Dermis blood vessel endothelial cell (primary cell): ENCODE measurements at regions not wholly inside any gene's neighbourhood (a gene's known extent, or its start where the extent isn't known, plus 50 kb on each side); places are given as distances from the start of the nearest gene placed in this dataset.

Source experiments
- DNase-seq: peaks from one replicate; pipeline ENCODE4 v3.0.0; 2010

GRCh38 chr6:91678679-91679446 lies 1092.0 kb upstream of the MAP3K7 start:
- no peak for DNase-seq

- DNase-seq: no peak
These were observed 1085.3 kb upstream of the MAP3K7 start for GRCh38 chr6:91672201-91672600.

- no peak for DNase-seq
These were observed 1083.0 kb upstream of the MAP3K7 start for GRCh38 chr6:91669871-91670268.

GRCh38 chr6:91669154-91669870 lies 1082.4 kb upstream of the MAP3K7 start:
- DNase-seq: no peak

- DNase-seq: no peak
These were observed 1080.7 kb upstream of the MAP3K7 start for GRCh38 chr6:91667596-91667995.

DNA sequence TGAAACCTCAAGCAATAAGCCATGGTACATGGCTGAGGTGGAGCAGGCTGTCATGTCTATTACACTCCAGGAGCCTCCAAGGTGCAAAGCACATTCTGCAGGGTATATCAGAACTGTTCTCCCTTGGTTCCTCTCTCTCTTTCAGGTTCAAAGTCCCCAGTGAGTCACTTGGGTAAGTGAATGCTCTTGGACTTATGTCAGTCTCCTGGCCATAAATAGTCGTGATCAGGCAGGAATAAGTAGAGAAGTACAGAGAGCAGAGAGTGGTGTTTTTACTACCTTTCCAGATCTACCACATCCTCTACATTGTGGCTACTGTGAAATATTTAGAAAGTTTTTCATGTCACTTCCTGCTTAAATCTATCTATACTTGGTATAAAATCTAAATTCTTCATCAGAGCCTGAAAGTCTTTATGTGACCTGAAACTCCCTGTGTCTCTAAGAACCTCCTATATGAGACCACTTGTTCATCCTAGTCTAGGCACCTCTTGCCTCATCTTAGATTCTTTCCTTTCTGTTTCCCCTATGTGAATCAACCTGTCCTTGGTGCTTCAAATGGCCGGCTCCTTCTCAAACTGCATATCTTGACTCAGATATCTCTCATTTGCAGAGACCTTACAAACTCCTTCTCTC lies 1077.6 kb upstream of the MAP3K7 start:
- no peak for DNase-seq

GRCh38 chr6:91660893-91661292 lies 1074.0 kb upstream of the MAP3K7 start:
- DNase-seq: no peak

- no peak for DNase-seq
These were observed 1073.0 kb upstream of the MAP3K7 start for GRCh38 chr6:91659891-91660290.

GRCh38 chr6:91654793-91655192 lies 1067.9 kb upstream of the MAP3K7 start:
- DNase-seq: no peak

DNA sequence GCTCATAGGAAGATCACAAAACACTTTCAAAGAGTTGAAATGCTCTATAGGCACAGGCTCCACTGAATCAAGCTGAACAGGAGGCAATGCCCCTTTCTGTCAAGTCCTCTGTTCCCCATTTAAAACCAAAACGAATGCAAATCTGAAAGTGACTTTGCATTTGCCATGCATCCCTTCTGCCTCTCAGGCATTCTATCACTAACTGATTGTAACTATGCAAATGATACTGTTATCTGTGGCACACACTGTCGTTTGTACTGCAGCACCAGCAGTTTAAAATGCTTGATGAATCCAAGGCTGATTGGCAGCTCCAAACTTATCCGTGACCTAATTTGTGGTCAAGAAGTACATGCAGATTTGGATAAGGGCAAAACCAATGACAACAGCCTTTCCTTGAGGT lies 1067.5 kb upstream of the MAP3K7 start:
- DNase-seq: no peak

DNA sequence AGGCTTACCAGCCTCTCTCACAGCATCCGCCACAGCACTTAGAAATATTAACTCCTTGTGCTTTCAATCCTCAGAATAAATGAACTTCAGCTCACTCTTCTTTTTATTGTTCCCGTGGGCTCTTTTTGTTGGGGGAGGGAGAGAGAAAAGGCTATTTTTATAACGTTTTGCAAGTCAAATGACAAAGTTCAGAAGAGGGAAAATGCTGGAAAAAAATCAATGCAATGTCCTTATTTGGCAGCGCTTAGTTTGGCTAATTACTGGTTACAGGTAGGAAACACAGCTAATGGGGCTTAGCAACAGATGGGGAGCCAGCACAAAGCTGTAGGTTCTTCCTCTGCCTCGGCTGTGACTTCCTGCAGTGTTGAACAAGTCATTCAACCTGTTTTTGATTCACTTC lies 1067.0 kb upstream of the MAP3K7 start:
- DNase-seq: no peak

GRCh38 chr6:91653076-91653723 lies 1066.3 kb upstream of the MAP3K7 start:
- no peak for DNase-seq

- no peak for DNase-seq
These were observed 1059.8 kb upstream of the MAP3K7 start for GRCh38 chr6:91646649-91647048.

- DNase-seq: no peak
These were observed 1058.9 kb upstream of the MAP3K7 start for GRCh38 chr6:91645811-91646210.

DNA sequence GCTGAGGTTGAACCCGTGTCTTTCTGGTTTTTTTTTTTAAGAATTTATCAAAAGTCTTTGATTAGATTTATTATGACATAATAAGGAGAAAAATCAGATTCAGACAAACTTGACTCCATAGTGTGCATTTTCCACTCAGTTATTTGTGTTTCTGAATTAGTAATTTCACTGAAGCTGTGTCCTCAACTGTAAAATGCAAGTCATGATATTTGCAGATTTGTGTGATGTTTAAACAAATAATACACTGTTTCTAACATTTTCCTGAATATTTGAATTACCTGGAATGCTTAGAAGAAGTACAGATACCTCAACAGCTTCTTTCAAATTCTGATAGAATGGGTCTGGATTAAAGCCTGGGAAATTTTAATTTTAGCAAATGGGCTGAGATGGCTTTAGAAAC lies 1050.3 kb upstream of the MAP3K7 start:
- DNase-seq: no peak

GRCh38 chr6:91634791-91635190 lies 1047.9 kb upstream of the MAP3K7 start:
- no peak for DNase-seq

GRCh38 chr6:91633374-91634111 lies 1046.7 kb upstream of the MAP3K7 start:
- DNase-seq: no peak

DNA sequence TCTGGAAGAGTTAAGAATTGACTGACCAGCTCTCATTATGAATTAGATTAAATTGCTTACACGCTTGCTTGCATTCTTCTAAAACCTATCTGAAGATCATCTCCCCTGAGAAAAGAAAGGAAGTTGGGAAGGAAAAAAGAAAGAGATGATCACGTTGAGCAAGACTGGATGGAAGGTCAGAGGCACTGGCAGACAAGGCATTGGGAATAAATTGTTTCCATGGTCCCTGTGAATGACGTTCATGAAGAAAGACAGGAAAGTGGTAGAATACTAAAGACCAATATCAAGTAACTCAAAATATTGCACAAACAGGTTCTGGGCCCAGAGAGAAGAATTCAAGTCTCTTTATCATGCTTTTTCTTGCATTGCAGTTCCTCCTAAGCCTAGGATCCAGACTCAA lies 1045.4 kb upstream of the MAP3K7 start:
- DNase-seq: no peak

DNA sequence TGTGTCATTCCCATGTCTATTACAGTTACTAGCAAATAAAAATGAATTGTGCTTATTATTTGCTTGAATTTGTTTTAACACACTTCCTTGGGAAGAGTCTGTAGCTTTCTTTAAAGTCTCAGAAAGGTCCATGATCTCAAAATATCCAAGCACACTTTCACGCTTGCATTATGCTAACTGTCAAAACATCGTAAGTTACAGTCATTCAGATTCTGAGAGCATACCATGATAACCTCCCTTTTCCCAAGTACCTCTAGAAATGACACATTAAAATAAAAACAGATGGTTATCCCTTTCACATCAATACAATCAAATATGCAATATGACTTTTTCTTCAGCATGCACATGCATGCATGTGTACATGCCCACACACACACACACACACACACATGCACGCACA lies 1044.4 kb upstream of the MAP3K7 start:
- DNase-seq: no peak

- no peak for DNase-seq
These were observed 1040.0 kb upstream of the MAP3K7 start for GRCh38 chr6:91626911-91627310.

DNA sequence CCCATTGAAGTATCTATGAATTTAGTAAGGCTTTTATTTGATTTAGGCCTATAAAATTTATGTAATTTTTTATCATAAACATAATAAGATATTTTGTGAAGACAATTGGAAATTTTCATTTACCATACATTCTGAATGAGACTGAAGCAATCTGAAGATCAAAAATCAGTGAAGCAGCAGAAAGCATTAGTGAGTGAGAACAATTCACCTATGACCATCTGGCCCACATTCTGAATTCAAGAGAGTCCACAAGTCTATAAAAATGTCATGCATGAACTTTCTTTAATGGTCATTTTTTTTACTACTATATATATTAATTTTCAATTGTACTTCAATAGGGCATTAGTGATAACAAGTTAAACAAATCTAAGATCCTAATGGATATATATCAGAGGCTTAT lies 1026.6 kb upstream of the MAP3K7 start:
- DNase-seq: no peak

- DNase-seq: no peak
These were observed 1024.3 kb upstream of the MAP3K7 start for GRCh38 chr6:91611190-91611589.

GRCh38 chr6:91608428-91608827 lies 1021.6 kb upstream of the MAP3K7 start:
- no peak for DNase-seq
